ENCODE measurements at regions not wholly inside any gene's neighbourhood (a gene's known extent, or its start where the extent isn't known, plus 50 kb on each side); places are given as distances from the start of the nearest gene placed in this dataset.

DNA sequence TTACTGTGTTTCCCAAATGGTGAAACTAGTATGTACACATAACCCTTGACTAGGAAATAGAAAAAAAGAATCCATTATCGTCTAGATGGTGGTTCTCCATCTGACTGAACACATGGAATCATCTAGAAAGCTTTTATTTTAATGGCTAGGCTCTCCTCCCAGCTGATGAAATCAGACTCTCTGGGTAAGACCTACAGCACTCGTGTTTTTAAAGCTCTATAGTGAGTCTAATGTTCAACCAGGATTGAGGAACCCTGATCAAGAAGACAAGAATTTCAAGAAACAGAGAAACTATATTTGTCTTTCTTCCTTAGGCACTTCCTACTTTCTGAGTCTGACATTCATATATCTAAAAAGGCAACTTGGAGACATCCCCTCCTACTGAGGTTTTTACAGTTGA, 118.8 kb downstream of the TMCO5A start:
- Histone ChIP-seq H2BK15ac (ENCODE audit: low read length) (no peak overlapping the region), H2BK5ac (ENCODE audit: low read depth, low read length) (no peak overlapping the region), H3K18ac (ENCODE audit: extremely low read depth, low read length) (no peak overlapping the region), H3K9ac (replicated peaks in 1 of 4; ENCODE audit: extremely low read depth in 1 of 4, low read depth in 3 of 4, low read length in 3 of 4) (no peak overlapping the region), H3K4me1 (replicated peaks in 1 of 4; ENCODE audit: control insufficient read depth in 3 of 4, insufficient read depth in 4 of 4, low read length in 3 of 4) (peaks cover 0 to 8% (median 5%) of the 10 kb centered on the region in 4 experiments; a peak in 3 of 7 replicates), H3K27ac (ENCODE audit: low read depth, low read length) (no peak overlapping the region), H4K8ac (ENCODE audit: extremely low read depth, insufficient read depth, low read length) (no peak overlapping the region), H2BK12ac (ENCODE audit: low read depth, low read length) (no peak overlapping the region), H3K23me2 (ENCODE audit: low read depth, low read length) (no peaks in the 10 kb centered on the region), H2AFZ (ENCODE audit: low read length) (no peak overlapping the region), H3K4ac (replicated peaks; ENCODE audit: insufficient read length, low read depth, low read length) (no peak overlapping the region), H4K20me1 (replicated peaks in 1 of 2; ENCODE audit: control insufficient read depth in 1 of 2, insufficient read depth in 2 of 2, low read length in 2 of 2) (no peaks in the 10 kb centered on the region), H2AK5ac (ENCODE audit: low read depth, low read length) (no peak overlapping the region), H4K5ac (ENCODE audit: insufficient read length, low read depth, low read length) (no peak overlapping the region), H3K27me3 (replicated peaks in 1 of 4; ENCODE audit: control insufficient read depth in 3 of 4, extremely low read depth in 1 of 4, insufficient read depth in 3 of 4, low read length in 3 of 4) (no peaks in the 10 kb centered on the region), H3K4me2 (ENCODE audit: insufficient read depth in 1 of 2, low read depth in 2 of 2, low read length in 2 of 2) (no peak overlapping the region), H3K79me2 (ENCODE audit: control insufficient read depth in 1 of 2, insufficient read depth in 2 of 2, low read length in 2 of 2) (no peaks in the 10 kb centered on the region), H2BK120ac (replicated peaks; ENCODE audit: low read depth, low read length) (no peak overlapping the region), H3K14ac (ENCODE audit: insufficient read length) (no peak overlapping the region), H2BK20ac (ENCODE audit: low read length) (no peak overlapping the region), H3K9me3 (ENCODE audit: insufficient read depth in 2 of 2, low read depth in 1 of 2, low read length in 1 of 2) (no peaks in the 10 kb centered on the region), H3K4me3 (ENCODE audit: extremely low read depth in 1 of 4, insufficient read depth in 2 of 4, low read depth in 3 of 4, low read length in 4 of 4) (no peak overlapping the region), H3K56ac (replicated peaks; ENCODE audit: insufficient read length, low read depth, low read length) (no peak overlapping the region), H3K79me1 (ENCODE audit: low read depth, low read length) (no peaks in the 10 kb centered on the region), H3K23ac (ENCODE audit: insufficient read length) (no peak overlapping the region), H3K36me3 (ENCODE audit: control insufficient read depth in 2 of 4, insufficient read depth in 4 of 4, low read length in 3 of 4) (no peaks in the 10 kb centered on the region), H4K91ac (replicated peaks; ENCODE audit: insufficient read length, low read length) (no peak overlapping the region)
- WGBS, 2 experiments (ENCODE audit: extremely low coverage in 1 of 2, insufficient coverage in 1 of 2, insufficient read length in 1 of 2, insufficient replicate concordance in 2 of 2, low coverage in 1 of 2, low lambda C conversion rate in 2 of 2, missing lambda C conversion rate in 1 of 2) = 92% methylated on average over 2 of the region's 2 CpGs; no CpG with 5 or more reads in 1 of the 2 experiments
- CTCF ChIA-PET (ENCODE audit: partially characterized antibody) = interaction anchor here (0.8 to 1.3 kb wide), 2 partner anchors 17 to 50 kb away, joined by 3 to 5 read pairs; no protein-coding TSS in a partner anchor
- no peak for DNase-seq (ENCODE audit: low read depth in 1 of 2, low spot score in 2 of 2)
- POLR2A ChIA-PET (ENCODE audit: partially characterized antibody) = interaction anchor here (1.2 kb wide), 1 partner anchor 27 kb away, joined by 3 read pairs; no protein-coding TSS in a partner anchor
- no peak for FAIRE-seq
- TF ChIP-seq SAP30 (IDR thresholded peaks at IDR 0.05; ENCODE audit: insufficient read depth, insufficient replicate concordance, low read length) (no peak), PHF8 (conservative IDR thresholded peaks at IDR 0.05; ENCODE audit: low read depth, low read length) (no peak), HDAC6 (IDR thresholded peaks at IDR 0.05; ENCODE audit: low read depth, low read length) (no peak), GTF2F1 (IDR thresholded peaks at IDR 0.05; ENCODE audit: borderline replicate concordance, low read depth, low read length) (no peak), RFX5 (IDR thresholded peaks at IDR 0.05; ENCODE audit: borderline replicate concordance, low read depth, low read length) (no peak), JUND (IDR thresholded peaks at IDR 0.05; ENCODE audit: low read length) (no peak), SIN3A (conservative IDR thresholded peaks at IDR 0.05 in 1 of 2, IDR thresholded peaks at IDR 0.05 in 1 of 2; ENCODE audit: low read depth in 1 of 2, low read length in 2 of 2) (no peak), RAD21 (IDR thresholded peaks at IDR 0.05 in 1 of 2, conservative IDR thresholded peaks at IDR 0.05 in 1 of 2; ENCODE audit: low read depth in 2 of 2, low read length in 2 of 2) (no peak)
- TF ChIP-seq, protein P1, sequence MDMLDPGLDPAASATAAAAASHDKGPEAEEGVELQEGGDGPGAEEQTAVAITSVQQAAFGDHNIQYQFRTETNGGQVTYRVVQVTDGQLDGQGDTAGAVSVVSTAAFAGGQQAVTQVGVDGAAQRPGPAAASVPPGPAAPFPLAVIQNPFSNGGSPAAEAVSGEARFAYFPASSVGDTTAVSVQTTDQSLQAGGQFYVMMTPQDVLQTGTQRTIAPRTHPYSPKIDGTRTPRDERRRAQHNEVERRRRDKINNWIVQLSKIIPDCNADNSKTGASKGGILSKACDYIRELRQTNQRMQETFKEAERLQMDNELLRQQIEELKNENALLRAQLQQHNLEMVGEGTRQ (IDR thresholded peaks at IDR 0.05; ENCODE audit: low read length) = no peak
